Left forelimb (tissue), 1 donor: ENCODE measurements at regions not wholly inside any gene's neighbourhood (a gene's known extent, or its start where the extent isn't known, plus 50 kb on each side); places are given as distances from the start of the nearest gene placed in this dataset.
"Not testable (repeated sequence)": the region's sequence is repeated elsewhere in the genome, so short reads cannot be mapped to it uniquely, and the experiment has no call there.

Experiments
- DNase-seq: peaks from one replicate; pipeline ENCODE4 v3.0.0-alpha.2; 2018; ENCODE audit warnings: low spot score

GRCh38 chr7:108813251-108814014 lies 243.8 kb downstream of the DNAJB9 start:
- DNase-seq = no peak

- DNase-seq = no peak
Measured at GRCh38 chr7:108815815-108816214, 246.1 kb downstream of the DNAJB9 start.

- no peak for DNase-seq
Measured at GRCh38 chr7:108818742-108819141, 249.1 kb downstream of the DNAJB9 start.

- DNase-seq = no peak
Measured at GRCh38 chr7:108824840-108825580, 255.3 kb downstream of the DNAJB9 start.

- no peak for DNase-seq
Measured at GRCh38 chr7:108825581-108825909, 255.9 kb downstream of the DNAJB9 start.

GRCh38 chr7:108836256-108836655 lies 266.6 kb downstream of the DNAJB9 start:
- DNase-seq = no peak

GRCh38 chr7:108838198-108838597 lies 268.5 kb downstream of the DNAJB9 start:
- DNase-seq = no peak

- no peak for DNase-seq
Measured at GRCh38 chr7:108839076-108839475, 269.4 kb downstream of the DNAJB9 start.

GRCh38 chr7:108845951-108846350 lies 276.3 kb downstream of the DNAJB9 start:
- no peak for DNase-seq

GRCh38 chr7:108846471-108846870 lies 276.8 kb downstream of the DNAJB9 start:
- no peak for DNase-seq

GRCh38 chr7:108848486-108848885 lies 278.8 kb downstream of the DNAJB9 start:
- DNase-seq = no peak

- no peak for DNase-seq
Measured at GRCh38 chr7:108860615-108861014, 290.9 kb downstream of the DNAJB9 start.

GRCh38 chr7:108861071-108861470 lies 291.4 kb downstream of the DNAJB9 start:
- DNase-seq = no peak

GRCh38 chr7:108863227-108863848 lies 293.7 kb downstream of the DNAJB9 start:
- no peak for DNase-seq

- DNase-seq = no peak
Measured at GRCh38 chr7:108869070-108869469, 299.4 kb downstream of the DNAJB9 start.

- DNase-seq = no peak
Measured at GRCh38 chr7:108875139-108875538, 305.5 kb downstream of the DNAJB9 start.

GRCh38 chr7:108890862-108891261 lies 321.2 kb downstream of the DNAJB9 start:
- DNase-seq = no peak

GRCh38 chr7:108908456-108908855 lies 338.8 kb downstream of the DNAJB9 start:
- no peak for DNase-seq

GRCh38 chr7:108911016-108911415 lies 341.3 kb downstream of the DNAJB9 start:
- no peak for DNase-seq

GRCh38 chr7:108920490-108920889 lies 350.8 kb downstream of the DNAJB9 start:
- DNase-seq = no peak

GRCh38 chr7:108943048-108943447 lies 373.4 kb downstream of the DNAJB9 start:
- not testable (repeated sequence) for DNase-seq

GRCh38 chr7:108947526-108947925 lies 377.9 kb downstream of the DNAJB9 start:
- no peak for DNase-seq

GRCh38 chr7:108972004-108972403 lies 402.3 kb downstream of the DNAJB9 start:
- no peak for DNase-seq
